Neural progenitor cell (in vitro differentiated cells): ENCODE measurements at regions not wholly inside any gene's neighbourhood (a gene's known extent, or its start where the extent isn't known, plus 50 kb on each side); places are given as distances from the start of the nearest gene placed in this dataset.

Experiments used
- CTCF ChIP-seq: fragments of 200-600 bp; sonication (generic); IDR thresholded peaks from 2 replicates; pipeline ENCODE4 v1.5.1; 2017; ENCODE audit warnings: antibody characterized with exemption, mild to moderate bottlenecking
- EZH2 ChIP-seq: fragments of 200-600 bp; sonication (generic); IDR thresholded peaks from 2 replicates; pipeline ENCODE4 v1.6.1; 2017; ENCODE audit warnings: antibody characterized with exemption, mild to moderate bottlenecking, moderate library complexity
- EZH2phosphoT487 ChIP-seq: fragments of 200-600 bp; sonication (generic); IDR thresholded peaks from 2 replicates; pipeline ENCODE4 v1.6.1; 2017; ENCODE audit warnings: antibody characterized with exemption

DNA sequence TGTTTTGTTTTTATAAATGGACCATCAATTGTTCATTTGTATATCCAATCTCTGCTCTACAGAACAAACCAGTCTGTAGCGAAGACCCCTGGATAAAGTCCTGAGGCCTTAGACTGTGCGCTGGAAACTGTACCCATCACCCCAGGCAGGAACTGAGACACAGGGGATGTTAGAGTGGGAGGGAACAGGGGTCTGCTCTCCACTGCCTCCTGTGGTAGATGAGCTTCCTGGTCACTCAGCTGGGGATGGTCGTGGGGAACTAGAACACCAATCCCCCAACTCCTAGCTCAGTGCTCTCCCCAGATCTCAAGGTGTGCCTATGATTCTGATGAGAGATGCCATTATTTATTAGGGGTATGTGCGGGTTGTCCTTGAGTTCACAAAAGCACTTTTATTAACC lies 340.2 kb upstream of the IGF1R start:
- no peak for TF ChIP-seq CTCF
- no peak for TF ChIP-seq EZH2
- TF ChIP-seq EZH2phosphoT487, result no peak
